ENCODE measurements at regions not wholly inside any gene's neighbourhood (a gene's known extent, or its start where the extent isn't known, plus 50 kb on each side); places are given as distances from the start of the nearest gene placed in this dataset.

- DNase-seq, result no peak
Observed at GRCh38 chrX:20857746-20858145, 516.5 kb upstream of the CNKSR2 start.

GRCh38 chrX:20838477-20838876 is 535.7 kb upstream of the CNKSR2 start:
- no peak for DNase-seq

GRCh38 chrX:20829665-20830491 is 544.3 kb upstream of the CNKSR2 start:
- DNase-seq, result no peak

GRCh38 chrX:20825984-20826383 is 548.2 kb upstream of the CNKSR2 start:
- no peak for DNase-seq

GRCh38 chrX:20803971-20804370 is 537.3 kb upstream of the RPS6KA3 start:
- no peak for DNase-seq

GRCh38 chrX:20802036-20802435 is 535.3 kb upstream of the RPS6KA3 start:
- no peak for DNase-seq

GRCh38 chrX:20796450-20796849 is 529.7 kb upstream of the RPS6KA3 start:
- DNase-seq, result no peak

- no peak for DNase-seq
Observed at GRCh38 chrX:20789103-20789502, 522.4 kb upstream of the RPS6KA3 start.

GRCh38 chrX:20767346-20767745 is 500.6 kb upstream of the RPS6KA3 start:
- DNase-seq, result no peak

- no peak for DNase-seq
Observed at GRCh38 chrX:20756585-20756984, 489.9 kb upstream of the RPS6KA3 start.

- DNase-seq, result no peak
Observed at GRCh38 chrX:20753076-20753475, 486.4 kb upstream of the RPS6KA3 start.

GRCh38 chrX:20746690-20747089 is 480.0 kb upstream of the RPS6KA3 start:
- DNase-seq, result no peak

GRCh38 chrX:20743046-20743445 is 476.3 kb upstream of the RPS6KA3 start:
- DNase-seq, result peak; percentile 6

- peak; percentile 6 for DNase-seq
Observed at GRCh38 chrX:20742106-20742505, 475.4 kb upstream of the RPS6KA3 start.

- no peak for DNase-seq
Observed at GRCh38 chrX:20740443-20740842, 473.7 kb upstream of the RPS6KA3 start.

GRCh38 chrX:20739038-20739745 is 472.5 kb upstream of the RPS6KA3 start:
- DNase-seq, result no peak

GRCh38 chrX:20729416-20729815 is 462.7 kb upstream of the RPS6KA3 start:
- DNase-seq, result no peak

GRCh38 chrX:20727447-20727846 is 460.7 kb upstream of the RPS6KA3 start:
- DNase-seq, result no peak

- DNase-seq, result no peak
Observed at GRCh38 chrX:20720954-20721626, 454.4 kb upstream of the RPS6KA3 start.

GRCh38 chrX:20718592-20719380 is 452.1 kb upstream of the RPS6KA3 start:
- DNase-seq, result no peak

- DNase-seq, result no peak
Observed at GRCh38 chrX:20715176-20715575, 448.5 kb upstream of the RPS6KA3 start.

- no peak for DNase-seq
Observed at GRCh38 chrX:20712811-20713210, 446.1 kb upstream of the RPS6KA3 start.

GRCh38 chrX:20711366-20711765 is 444.7 kb upstream of the RPS6KA3 start:
- no peak for DNase-seq
